SK-N-SH treated with all-trans-retinoic acid at 6 μM for 48 hours (cell line): ENCODE measurements at regions not wholly inside any gene's neighbourhood (a gene's known extent, or its start where the extent isn't known, plus 50 kb on each side); places are given as distances from the start of the nearest gene placed in this dataset.
"Not testable (repeated sequence)": the region's sequence is repeated elsewhere in the genome, so short reads cannot be mapped to it uniquely, and the experiment has no call there.

Experiments
- ATAC-seq: fragments of 200-7000 bp; cut with Tn5 transposase; 3 replicates; pipeline ENCODE4 v1.9.1; 2020; ENCODE audit warnings: mild to moderate bottlenecking, moderate library complexity
- ARNTL ChIP-seq: fragments of 450-650 bp; formaldehyde crosslinking; IDR thresholded peaks from 2 replicates; pipeline ENCODE4 v1.5.0; 2020; ENCODE audit warnings: low read depth, mild to moderate bottlenecking, moderate library complexity, borderline replicate concordance
- BACH2 ChIP-seq: fragments of 250-450 bp; sonication (Bioruptor Pico); IDR thresholded peaks from 2 replicates; pipeline ENCODE4 v1.9.0; 2021; ENCODE audit warnings: mild to moderate bottlenecking, borderline replicate concordance
- CREB5 ChIP-seq: fragments of 250-450 bp; sonication (Bioruptor Pico); IDR thresholded peaks from 2 replicates; pipeline ENCODE4 v1.5.1; 2020; ENCODE audit warnings: low read depth, mild to moderate bottlenecking, moderate library complexity
- CSDC2 ChIP-seq: fragments of 250-450 bp; sonication (Bioruptor Pico); IDR thresholded peaks from 2 replicates; pipeline ENCODE4 v1.5.0; 2020; ENCODE audit warnings: mild to moderate bottlenecking, moderate library complexity
- CSRNP3 ChIP-seq: fragments of 250-450 bp; sonication (Bioruptor Pico); IDR thresholded peaks from 2 replicates; pipeline ENCODE4 v1.5.1; 2021; ENCODE audit warnings: mild to moderate bottlenecking, moderate library complexity
- ESRRG ChIP-seq: fragments of 250-450 bp; sonication (Bioruptor Pico); IDR thresholded peaks from 2 replicates; pipeline ENCODE4 v1.6.1; 2021; ENCODE audit warnings: mild to moderate bottlenecking
- GLIS3 ChIP-seq: fragments of 250-450 bp; sonication (Bioruptor Pico); IDR thresholded peaks from 2 replicates; pipeline ENCODE4 v1.5.0; 2020; ENCODE audit warnings: mild to moderate bottlenecking, moderate library complexity
- OSR1 ChIP-seq: fragments of 250-450 bp; sonication (Bioruptor Pico); IDR thresholded peaks from 2 replicates; pipeline ENCODE4 v1.8.0; 2022; ENCODE audit warnings: moderate library complexity, mild to moderate bottlenecking, inconsistent platforms
- PPARA ChIP-seq: fragments of 250-450 bp; sonication (Bioruptor Pico); IDR thresholded peaks from 2 replicates; pipeline ENCODE4 v1.5.0; 2020; ENCODE audit warnings: mild to moderate bottlenecking, borderline replicate concordance
- RARB ChIP-seq: fragments of 250-450 bp; sonication (Bioruptor Pico); IDR thresholded peaks from 2 replicates; pipeline ENCODE4 v1.8.0; 2021; ENCODE audit warnings: mild to moderate bottlenecking, moderate library complexity
- SNAI2 ChIP-seq: fragments of 250-450 bp; sonication (Bioruptor Pico); IDR thresholded peaks from 2 replicates; pipeline ENCODE4 v1.5.0; 2020; ENCODE audit warnings: mild to moderate bottlenecking, moderate library complexity
- TCF4 ChIP-seq: fragments of 250-450 bp; sonication (Bioruptor Pico); IDR thresholded peaks from 2 replicates; pipeline ENCODE4 v1.8.0; 2021; ENCODE audit warnings: mild to moderate bottlenecking, moderate library complexity, borderline replicate concordance
- TOX ChIP-seq: fragments of 250-450 bp; sonication (Bioruptor Pico); IDR thresholded peaks from 2 replicates; pipeline ENCODE4 v1.8.0; 2021; ENCODE audit warnings: mild to moderate bottlenecking, moderate library complexity, borderline replicate concordance
- ZC3H10 ChIP-seq: fragments of 250-450 bp; sonication (Bioruptor Pico); IDR thresholded peaks from 2 replicates; pipeline ENCODE4 v1.5.1; 2021; ENCODE audit warnings: mild to moderate bottlenecking, moderate library complexity
- ZFP3 ChIP-seq: fragments of 250-450 bp; sonication (Bioruptor Pico); IDR thresholded peaks from 2 replicates; pipeline ENCODE4 v1.5.0; 2020; ENCODE audit warnings: mild to moderate bottlenecking, moderate library complexity
- ZFP30 ChIP-seq: fragments of 450-650 bp; formaldehyde crosslinking; IDR thresholded peaks from 2 replicates; pipeline ENCODE4 v1.5.0; 2022; ENCODE audit warnings: mild to moderate bottlenecking, moderate library complexity
- ZNF565 ChIP-seq: fragments of 450-650 bp; formaldehyde crosslinking; conservative IDR thresholded peaks from 2 replicates; pipeline ENCODE4 v1.5.0; 2020; ENCODE audit warnings: low read depth, mild to moderate bottlenecking, moderate library complexity
- ZNF8 ChIP-seq: fragments of 450-650 bp; formaldehyde crosslinking; IDR thresholded peaks from 2 replicates; pipeline ENCODE4 v1.5.0; 2020; ENCODE audit warnings: mild to moderate bottlenecking, moderate library complexity
- TF ChIP-seq, protein P1 (sequence below): fragments of 250-450 bp; sonication (Bioruptor Pico); IDR thresholded peaks from 2 replicates; pipeline ENCODE4 v1.8.0; 2021; ENCODE audit warnings: low read depth, mild to moderate bottlenecking, moderate library complexity, borderline replicate concordance
- TF ChIP-seq, protein P2 (sequence below): fragments of 250-450 bp; sonication (Bioruptor Pico); IDR thresholded peaks from 2 replicates; pipeline ENCODE4 v1.8.0; 2020; ENCODE audit warnings: mild to moderate bottlenecking, moderate library complexity, borderline replicate concordance
- TF ChIP-seq, protein P3 (sequence below): fragments of 250-450 bp; sonication (Bioruptor Pico); IDR thresholded peaks from 2 replicates; pipeline ENCODE4 v1.5.0; 2020; ENCODE audit warnings: mild to moderate bottlenecking, moderate library complexity

DNA sequence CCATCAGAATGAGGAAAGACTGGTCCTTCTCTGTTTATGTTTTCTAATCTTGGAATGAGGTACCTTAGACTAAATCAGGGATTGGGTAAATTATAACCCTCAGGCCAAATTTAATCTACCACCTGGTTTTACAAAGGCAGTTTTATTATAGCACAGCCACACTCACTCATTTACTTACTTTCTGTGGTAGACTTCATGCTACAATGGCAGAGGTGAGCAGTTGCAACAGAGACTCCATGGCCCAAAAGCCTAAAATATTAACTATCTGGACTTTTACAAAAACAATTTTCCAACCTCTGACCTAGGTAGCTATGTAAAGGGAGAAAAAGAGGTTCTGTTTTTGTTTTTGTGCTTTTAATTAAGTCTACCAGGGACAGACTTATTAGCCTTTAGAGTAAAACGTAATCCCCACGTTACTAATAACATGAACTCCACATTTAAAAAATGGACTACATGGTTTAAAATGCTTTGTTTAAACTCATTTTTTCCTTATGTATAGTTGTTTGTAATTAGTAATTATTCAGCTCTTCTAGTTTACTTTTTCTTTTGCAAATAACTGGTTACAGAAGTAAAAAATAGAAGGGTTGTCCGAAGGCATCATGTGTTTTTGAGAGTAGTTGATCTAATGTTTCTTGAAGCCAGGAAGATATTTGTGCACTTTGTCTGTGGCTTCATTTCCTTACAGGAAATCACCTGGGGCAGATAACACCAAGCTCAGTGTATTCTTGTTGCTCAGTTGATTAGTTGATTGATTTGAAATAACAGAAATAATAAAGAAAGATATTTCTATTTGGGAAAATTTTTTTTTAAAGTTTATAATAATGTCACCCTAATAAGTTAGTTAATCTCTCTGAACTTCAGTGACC is 57.6 kb upstream of the ATP2B1 start:
- TF ChIP-seq ZFP3 (CRISPR knock-in tag) (no peak), BACH2 (no peak), ARNTL (CRISPR knock-in tag) (no peak), SNAI2 (CRISPR knock-in tag) (no peak), GLIS3 (CRISPR knock-in tag) (no peak), RARB (CRISPR knock-in tag) (no peak), ESRRG (CRISPR knock-in tag) (no peak), ZC3H10 (CRISPR knock-in tag) (no peak), CSDC2 (CRISPR knock-in tag) (no peak), PPARA (no peak)
- TF ChIP-seq, protein P1, sequence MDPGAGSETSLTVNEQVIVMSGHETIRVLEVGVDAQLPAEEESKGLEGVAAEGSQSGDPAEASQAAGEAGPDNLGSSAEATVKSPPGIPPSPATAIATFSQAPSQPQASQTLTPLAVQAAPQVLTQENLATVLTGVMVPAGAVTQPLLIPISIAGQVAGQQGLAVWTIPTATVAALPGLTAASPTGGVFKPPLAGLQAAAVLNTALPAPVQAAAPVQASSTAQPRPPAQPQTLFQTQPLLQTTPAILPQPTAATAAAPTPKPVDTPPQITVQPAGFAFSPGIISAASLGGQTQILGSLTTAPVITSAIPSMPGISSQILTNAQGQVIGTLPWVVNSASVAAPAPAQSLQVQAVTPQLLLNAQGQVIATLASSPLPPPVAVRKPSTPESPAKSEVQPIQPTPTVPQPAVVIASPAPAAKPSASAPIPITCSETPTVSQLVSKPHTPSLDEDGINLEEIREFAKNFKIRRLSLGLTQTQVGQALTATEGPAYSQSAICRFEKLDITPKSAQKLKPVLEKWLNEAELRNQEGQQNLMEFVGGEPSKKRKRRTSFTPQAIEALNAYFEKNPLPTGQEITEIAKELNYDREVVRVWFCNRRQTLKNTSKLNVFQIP, result no peak
- TF ChIP-seq, protein P2, sequence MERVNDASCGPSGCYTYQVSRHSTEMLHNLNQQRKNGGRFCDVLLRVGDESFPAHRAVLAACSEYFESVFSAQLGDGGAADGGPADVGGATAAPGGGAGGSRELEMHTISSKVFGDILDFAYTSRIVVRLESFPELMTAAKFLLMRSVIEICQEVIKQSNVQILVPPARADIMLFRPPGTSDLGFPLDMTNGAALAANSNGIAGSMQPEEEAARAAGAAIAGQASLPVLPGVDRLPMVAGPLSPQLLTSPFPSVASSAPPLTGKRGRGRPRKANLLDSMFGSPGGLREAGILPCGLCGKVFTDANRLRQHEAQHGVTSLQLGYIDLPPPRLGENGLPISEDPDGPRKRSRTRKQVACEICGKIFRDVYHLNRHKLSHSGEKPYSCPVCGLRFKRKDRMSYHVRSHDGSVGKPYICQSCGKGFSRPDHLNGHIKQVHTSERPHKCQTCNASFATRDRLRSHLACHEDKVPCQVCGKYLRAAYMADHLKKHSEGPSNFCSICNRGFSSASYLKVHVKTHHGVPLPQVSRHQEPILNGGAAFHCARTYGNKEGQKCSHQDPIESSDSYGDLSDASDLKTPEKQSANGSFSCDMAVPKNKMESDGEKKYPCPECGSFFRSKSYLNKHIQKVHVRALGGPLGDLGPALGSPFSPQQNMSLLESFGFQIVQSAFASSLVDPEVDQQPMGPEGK (CRISPR knock-in tag), result no peak
- no peak for ATAC-seq

DNA sequence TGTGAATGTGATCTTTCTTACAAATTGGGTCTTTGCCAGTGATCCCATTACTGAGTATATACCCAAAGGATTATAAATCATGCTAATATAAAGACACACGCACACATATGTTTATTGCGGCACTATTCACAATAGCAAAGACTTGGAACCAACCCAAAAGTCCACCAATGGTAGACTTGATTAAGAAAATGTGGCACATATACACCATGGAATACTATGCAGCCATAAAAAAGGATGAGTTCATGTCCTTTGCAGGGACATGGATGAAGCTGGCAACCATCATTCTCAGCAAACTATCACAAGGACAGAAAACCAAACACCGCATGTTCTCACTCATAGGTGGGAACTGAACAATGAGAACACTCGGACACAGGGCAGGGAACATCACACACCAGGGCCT is 55.5 kb upstream of the ATP2B1 start:
- ATAC-seq, result not testable (repeated sequence)

DNA sequence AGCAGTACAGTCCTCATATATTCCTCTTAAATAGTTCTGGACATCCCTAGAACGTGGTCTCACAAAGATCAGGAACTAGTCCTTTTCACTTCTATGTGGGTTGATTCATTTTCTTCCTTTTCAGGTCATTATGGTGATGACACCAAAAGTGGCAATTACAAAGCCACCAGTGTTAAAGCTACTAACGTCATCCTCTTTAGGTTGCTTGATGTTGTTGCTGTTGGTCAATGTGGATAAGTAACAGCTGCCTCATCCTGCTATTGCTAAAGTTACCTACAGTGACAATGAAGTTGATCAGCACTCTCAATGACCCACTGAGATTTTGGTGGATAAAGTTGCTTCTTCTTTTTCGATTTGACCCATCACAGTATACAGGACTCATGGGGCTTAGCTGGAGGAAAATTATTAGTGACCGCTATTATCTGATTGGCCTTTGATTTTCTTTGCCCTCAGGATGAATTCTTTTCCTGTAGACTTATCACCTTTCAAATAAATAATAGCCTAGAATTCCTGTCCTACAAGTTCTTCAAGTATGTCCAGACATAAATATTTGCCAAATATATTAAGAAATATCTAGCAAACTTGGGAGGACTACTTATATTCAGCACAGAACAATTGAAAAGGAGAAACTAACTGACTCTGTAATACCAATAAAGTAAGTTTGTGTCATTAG is 54.0 kb upstream of the ATP2B1 start:
- no peak for ATAC-seq
- TF ChIP-seq PPARA, result no peak
- no peak for TF ChIP-seq CSDC2 (CRISPR knock-in tag)
- no peak for TF ChIP-seq TCF4 (CRISPR knock-in tag)
- no peak for TF ChIP-seq OSR1
- TF ChIP-seq ZNF565 (CRISPR knock-in tag), result no peak
- TF ChIP-seq CSRNP3 (CRISPR knock-in tag), result no peak
- TF ChIP-seq TOX (CRISPR knock-in tag), result no peak
- TF ChIP-seq, protein P3, sequence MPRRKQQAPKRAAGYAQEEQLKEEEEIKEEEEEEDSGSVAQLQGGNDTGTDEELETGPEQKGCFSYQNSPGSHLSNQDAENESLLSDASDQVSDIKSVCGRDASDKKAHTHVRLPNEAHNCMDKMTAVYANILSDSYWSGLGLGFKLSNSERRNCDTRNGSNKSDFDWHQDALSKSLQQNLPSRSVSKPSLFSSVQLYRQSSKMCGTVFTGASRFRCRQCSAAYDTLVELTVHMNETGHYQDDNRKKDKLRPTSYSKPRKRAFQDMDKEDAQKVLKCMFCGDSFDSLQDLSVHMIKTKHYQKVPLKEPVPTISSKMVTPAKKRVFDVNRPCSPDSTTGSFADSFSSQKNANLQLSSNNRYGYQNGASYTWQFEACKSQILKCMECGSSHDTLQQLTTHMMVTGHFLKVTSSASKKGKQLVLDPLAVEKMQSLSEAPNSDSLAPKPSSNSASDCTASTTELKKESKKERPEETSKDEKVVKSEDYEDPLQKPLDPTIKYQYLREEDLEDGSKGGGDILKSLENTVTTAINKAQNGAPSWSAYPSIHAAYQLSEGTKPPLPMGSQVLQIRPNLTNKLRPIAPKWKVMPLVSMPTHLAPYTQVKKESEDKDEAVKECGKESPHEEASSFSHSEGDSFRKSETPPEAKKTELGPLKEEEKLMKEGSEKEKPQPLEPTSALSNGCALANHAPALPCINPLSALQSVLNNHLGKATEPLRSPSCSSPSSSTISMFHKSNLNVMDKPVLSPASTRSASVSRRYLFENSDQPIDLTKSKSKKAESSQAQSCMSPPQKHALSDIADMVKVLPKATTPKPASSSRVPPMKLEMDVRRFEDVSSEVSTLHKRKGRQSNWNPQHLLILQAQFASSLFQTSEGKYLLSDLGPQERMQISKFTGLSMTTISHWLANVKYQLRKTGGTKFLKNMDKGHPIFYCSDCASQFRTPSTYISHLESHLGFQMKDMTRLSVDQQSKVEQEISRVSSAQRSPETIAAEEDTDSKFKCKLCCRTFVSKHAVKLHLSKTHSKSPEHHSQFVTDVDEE (CRISPR knock-in tag), result no peak
- TF ChIP-seq RARB (CRISPR knock-in tag), result no peak
- TF ChIP-seq BACH2, result no peak
- TF ChIP-seq ZNF8 (CRISPR knock-in tag), result no peak
- no peak for TF ChIP-seq SNAI2 (CRISPR knock-in tag)
- TF ChIP-seq ZFP30, result no peak
- TF ChIP-seq GLIS3 (CRISPR knock-in tag), result no peak
- TF ChIP-seq ESRRG (CRISPR knock-in tag), result no peak
- TF ChIP-seq, protein P2 (CRISPR knock-in tag), result no peak
- TF ChIP-seq CREB5 (CRISPR knock-in tag), result no peak
- no peak for TF ChIP-seq ZC3H10 (CRISPR knock-in tag)
